ENCODE measurements at regions not wholly inside any gene's neighbourhood (a gene's known extent, or its start where the extent isn't known, plus 50 kb on each side); places are given as distances from the start of the nearest gene placed in this dataset.

DNA sequence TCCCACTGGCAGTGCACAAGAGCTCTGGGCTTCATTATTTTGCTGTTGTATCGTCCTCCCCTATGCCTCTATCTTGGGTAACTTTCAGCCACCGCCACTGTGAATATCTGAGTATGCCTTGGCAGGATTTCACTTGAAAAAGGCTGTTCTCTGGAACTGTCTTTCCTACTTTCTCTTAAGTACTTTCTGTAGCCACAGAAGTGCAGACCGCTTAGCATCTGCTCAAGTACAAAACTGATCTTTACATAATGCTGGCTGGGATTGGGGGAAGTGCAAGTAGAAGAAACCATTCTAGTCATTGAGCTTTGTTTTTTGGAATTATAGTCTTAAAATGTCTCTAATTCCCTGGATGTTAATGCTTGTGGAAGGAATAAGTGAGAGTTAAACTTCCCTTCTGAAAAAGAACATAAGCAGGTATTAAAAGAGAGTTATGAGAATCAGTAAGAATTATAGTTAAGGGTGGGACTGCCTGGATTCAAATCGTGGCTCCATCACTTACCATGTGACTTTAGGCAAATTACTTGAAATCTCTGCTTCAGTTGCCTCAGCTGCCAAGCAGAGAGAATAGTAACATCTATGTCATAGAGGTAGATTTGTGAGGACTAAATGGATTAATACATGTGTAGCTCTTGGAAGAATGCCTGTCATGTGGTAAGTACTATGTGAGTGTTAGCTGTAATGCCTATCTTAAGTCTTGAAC is 77.5 kb downstream of the MID1IP1 start:
- Mint-ChIP-seq H3K36me3 (ENCODE audit: insufficient read depth) (no peaks in the 10 kb centered on the region), H3K4me1 (ENCODE audit: low read depth in 2 of 2) (peaks cover 7 to 8% of the 10 kb centered on the region in 2 donors), H3K27ac (no peak overlapping the region), H3K9me3 (no peaks in the 10 kb centered on the region), H3K4me3 (no peak overlapping the region), H3K27me3 (no peaks in the 10 kb centered on the region)
- no peak for ATAC-seq (replicated peaks)
- no peak for DNase-seq

DNA sequence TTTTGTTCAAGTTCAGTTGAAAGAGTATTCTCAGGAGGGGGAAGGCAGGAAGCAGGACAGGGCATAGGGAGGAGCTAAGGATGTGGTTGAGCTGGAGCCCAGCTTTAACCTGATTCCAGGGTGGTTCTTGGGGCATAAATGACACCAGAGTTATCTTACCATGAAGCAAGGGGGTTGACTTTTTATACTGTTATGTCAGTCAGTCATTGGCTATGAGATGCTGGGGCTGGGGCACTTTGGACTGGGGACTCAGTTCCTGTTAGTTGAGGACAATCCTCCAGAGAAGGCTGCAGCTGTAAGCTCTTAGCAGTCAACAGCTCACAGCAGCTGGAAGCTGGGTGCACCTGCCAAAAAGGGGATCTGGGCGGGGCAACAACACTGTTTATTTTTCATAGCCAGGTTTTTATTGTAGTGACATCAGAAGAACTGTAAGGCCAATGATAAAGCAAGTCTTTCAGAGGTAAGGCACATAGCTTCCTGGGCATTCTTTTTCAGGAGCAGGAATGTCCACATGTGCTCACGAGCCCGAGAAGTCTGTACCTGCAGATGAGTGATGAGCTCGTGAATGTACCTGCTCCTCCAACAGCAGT is 78.5 kb downstream of the MID1IP1 start:
- no peak for DNase-seq
- no peak overlapping the region for H3K27ac Mint-ChIP-seq
- peak; percentile 40 for ATAC-seq (replicated peaks)
- H3K9me3 Mint-ChIP-seq = no peaks in the 10 kb centered on the region
- no peaks in the 10 kb centered on the region for H3K27me3 Mint-ChIP-seq
- peaks cover 7 to 8% of the 10 kb centered on the region in 2 donors for H3K4me1 Mint-ChIP-seq (ENCODE audit: low read depth in 2 of 2)
- peak overlapping the region in 1 of 2 donors; percentile 21 for H3K4me3 Mint-ChIP-seq
- H3K36me3 Mint-ChIP-seq (ENCODE audit: insufficient read depth) = no peaks in the 10 kb centered on the region

DNA sequence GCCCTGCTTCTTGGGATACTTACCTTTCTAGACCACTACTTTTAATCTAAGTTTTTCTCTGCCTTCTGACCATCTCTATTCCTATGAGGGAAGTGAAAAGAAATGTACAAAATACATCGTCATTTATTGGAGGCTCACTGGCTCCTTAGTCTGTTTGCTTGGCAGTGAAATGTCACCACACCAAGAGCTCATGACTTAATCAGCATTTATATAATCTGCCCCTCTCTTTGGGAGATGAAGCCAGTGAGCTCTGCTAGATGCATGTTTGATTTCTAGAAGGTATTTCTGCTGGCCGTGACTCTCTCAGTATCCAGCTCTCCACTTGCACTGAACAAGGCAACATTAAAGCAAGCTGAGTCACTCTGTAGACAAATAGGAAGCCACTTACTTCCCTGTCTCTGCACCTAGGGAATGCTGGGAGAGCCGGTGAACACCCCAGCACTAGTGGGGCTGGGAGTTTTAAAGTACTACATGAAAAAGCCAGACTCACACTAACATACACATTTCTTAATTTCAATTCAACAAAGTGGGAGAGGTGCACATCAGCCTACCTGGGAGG is 79.1 kb downstream of the MID1IP1 start:
- Mint-ChIP-seq H3K9me3 (no peaks in the 10 kb centered on the region), H3K27me3 (no peaks in the 10 kb centered on the region), H3K27ac (no peak overlapping the region), H3K36me3 (ENCODE audit: insufficient read depth) (no peaks in the 10 kb centered on the region), H3K4me1 (ENCODE audit: low read depth in 2 of 2) (peaks cover 7 to 8% of the 10 kb centered on the region in 2 donors), H3K4me3 (no peak overlapping the region)
- ATAC-seq (replicated peaks) = no peak
- DNase-seq = no peak

DNA sequence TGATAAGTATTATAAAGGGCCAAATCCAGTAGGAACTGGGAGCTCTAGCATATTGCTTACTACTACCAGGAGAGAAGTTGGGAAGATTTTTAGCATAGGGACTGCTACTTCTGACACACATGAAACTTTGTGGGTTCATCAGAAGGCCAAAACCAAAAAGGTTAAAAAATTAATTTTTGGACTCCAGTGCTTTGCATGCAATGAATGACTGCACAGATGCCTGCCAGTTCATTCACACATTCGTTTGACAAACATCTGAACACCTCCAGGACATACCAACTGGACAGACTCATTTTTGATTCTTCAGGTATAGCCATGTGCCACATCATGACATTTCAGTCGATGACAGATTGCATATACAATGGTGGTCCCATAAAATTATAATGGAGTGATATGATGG is 79.8 kb downstream of the MID1IP1 start:
- ATAC-seq (replicated peaks) (no peak), DNase-seq (no peak)
- no peaks in the 10 kb centered on the region for H3K36me3 Mint-ChIP-seq (ENCODE audit: insufficient read depth)
- no peak overlapping the region for H3K27ac Mint-ChIP-seq
- no peaks in the 10 kb centered on the region for H3K9me3 Mint-ChIP-seq
- peaks cover 7 to 8% of the 10 kb centered on the region in 2 donors for H3K4me1 Mint-ChIP-seq (ENCODE audit: low read depth in 2 of 2)
- no peaks in the 10 kb centered on the region for H3K27me3 Mint-ChIP-seq
- H3K4me3 Mint-ChIP-seq = no peak overlapping the region

DNA sequence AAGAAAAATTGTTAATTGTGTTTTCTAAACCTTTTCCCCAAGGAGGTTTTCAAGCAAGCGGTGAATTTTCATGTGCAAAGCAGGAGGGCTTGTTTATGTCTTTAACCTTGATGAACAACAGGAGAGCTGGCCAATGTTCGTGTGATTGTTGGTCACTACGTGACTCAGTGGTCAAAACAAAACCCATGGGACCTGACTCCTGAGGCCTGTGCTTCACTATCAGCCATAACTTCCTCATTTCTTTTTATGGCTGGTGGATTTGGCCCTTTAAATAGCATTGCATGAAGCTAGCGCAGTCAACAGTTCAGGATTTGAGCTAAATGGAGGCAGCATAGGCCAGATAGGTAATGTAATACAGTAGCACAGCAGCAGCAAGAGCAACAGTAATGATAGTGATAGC is 80.5 kb downstream of the MID1IP1 start:
- Mint-ChIP-seq H3K4me1 (ENCODE audit: low read depth in 2 of 2) (peaks cover 7 to 8% of the 10 kb centered on the region in 2 donors), H3K36me3 (ENCODE audit: insufficient read depth) (no peaks in the 10 kb centered on the region), H3K27ac (no peak overlapping the region), H3K27me3 (no peaks in the 10 kb centered on the region), H3K4me3 (no peak overlapping the region), H3K9me3 (no peaks in the 10 kb centered on the region)
- ATAC-seq (replicated peaks) = no peak
- no peak for DNase-seq

DNA sequence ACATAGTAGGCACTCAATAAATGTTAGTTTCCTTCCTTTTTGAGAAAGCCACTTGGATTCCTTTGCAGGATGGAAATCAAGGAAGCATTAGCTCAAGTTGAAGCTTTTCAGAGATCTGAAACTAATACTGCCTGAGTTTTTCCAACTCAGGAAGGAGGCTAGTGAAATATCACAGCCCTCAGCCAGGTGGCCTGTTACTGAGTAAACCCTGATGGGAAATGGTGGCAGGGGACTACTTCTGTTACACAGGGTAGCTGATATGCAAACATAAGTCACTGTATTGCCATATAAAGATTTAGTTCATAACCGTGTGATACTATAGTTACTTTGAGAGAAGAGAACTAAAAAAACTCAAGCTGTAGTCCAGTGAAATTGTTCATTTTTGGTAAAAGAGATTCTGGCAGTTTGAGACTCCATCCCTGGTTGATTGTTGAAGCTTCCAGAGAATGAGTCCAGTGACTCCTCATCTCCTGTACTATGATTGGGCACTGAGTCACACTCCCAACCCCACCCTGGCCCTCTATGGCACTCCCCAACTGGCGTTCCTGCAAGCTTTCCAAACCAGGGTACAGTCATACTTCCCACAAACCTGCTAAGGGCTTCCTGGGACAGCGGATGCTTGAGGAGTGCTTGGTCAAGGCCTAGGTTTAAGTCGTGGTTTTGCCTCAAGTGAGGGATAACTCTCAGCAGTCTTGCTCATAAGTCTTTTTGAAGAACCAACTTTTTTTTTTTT is 81.8 kb downstream of the MID1IP1 start:
- no peaks in the 10 kb centered on the region for H3K27me3 Mint-ChIP-seq
- no peaks in the 10 kb centered on the region for H3K9me3 Mint-ChIP-seq
- DNase-seq (no peak), ATAC-seq (replicated peaks) (no peak)
- H3K4me1 Mint-ChIP-seq (ENCODE audit: low read depth in 2 of 2) = peaks cover 7 to 8% of the 10 kb centered on the region in 2 donors
- H3K4me3 Mint-ChIP-seq = no peak overlapping the region
- H3K27ac Mint-ChIP-seq = no peak overlapping the region
- no peaks in the 10 kb centered on the region for H3K36me3 Mint-ChIP-seq (ENCODE audit: insufficient read depth)

GRCh38 chrX:38886112-38886511 is 84.9 kb downstream of the MID1IP1 start:
- Mint-ChIP-seq H3K4me3 (no peak overlapping the region), H3K27ac (no peak overlapping the region), H3K36me3 (ENCODE audit: insufficient read depth) (no peaks in the 10 kb centered on the region), H3K4me1 (ENCODE audit: low read depth in 2 of 2) (no peaks in the 10 kb centered on the region), H3K27me3 (no peaks in the 10 kb centered on the region), H3K9me3 (no peaks in the 10 kb centered on the region)
- no peak for DNase-seq
- ATAC-seq (replicated peaks) = no peak

GRCh38 chrX:38887222-38887621 is 86.0 kb downstream of the MID1IP1 start:
- no peaks in the 10 kb centered on the region for H3K4me1 Mint-ChIP-seq (ENCODE audit: low read depth in 2 of 2)
- no peaks in the 10 kb centered on the region for H3K27me3 Mint-ChIP-seq
- ATAC-seq (replicated peaks) = no peak
- no peaks in the 10 kb centered on the region for H3K36me3 Mint-ChIP-seq (ENCODE audit: insufficient read depth)
- no peak for DNase-seq
- no peak overlapping the region for H3K27ac Mint-ChIP-seq
- no peaks in the 10 kb centered on the region for H3K9me3 Mint-ChIP-seq
- no peak overlapping the region for H3K4me3 Mint-ChIP-seq

DNA sequence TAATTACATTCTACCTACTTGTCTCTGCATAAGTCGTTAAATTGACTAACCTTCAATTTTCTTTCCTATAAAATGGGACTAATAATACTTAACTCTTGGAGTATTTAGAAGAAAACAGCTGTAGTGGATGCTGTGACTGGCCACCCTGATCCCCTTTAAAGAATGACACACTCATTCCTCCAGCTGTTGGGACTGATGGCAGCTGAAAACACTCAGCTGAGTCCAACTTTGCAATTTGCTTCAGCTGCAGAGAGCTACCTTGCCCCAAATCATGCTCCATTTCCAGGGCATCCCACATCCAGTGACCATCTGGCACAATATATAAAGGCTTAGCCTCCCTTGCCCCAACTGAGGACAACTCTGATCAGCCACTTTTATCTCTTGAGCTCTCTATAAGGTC is 89.1 kb downstream of the MID1IP1 start:
- ATAC-seq (replicated peaks) = no peak
- Mint-ChIP-seq H3K9me3 (no peaks in the 10 kb centered on the region), H3K4me1 (ENCODE audit: low read depth in 2 of 2) (no peaks in the 10 kb centered on the region)

DNA sequence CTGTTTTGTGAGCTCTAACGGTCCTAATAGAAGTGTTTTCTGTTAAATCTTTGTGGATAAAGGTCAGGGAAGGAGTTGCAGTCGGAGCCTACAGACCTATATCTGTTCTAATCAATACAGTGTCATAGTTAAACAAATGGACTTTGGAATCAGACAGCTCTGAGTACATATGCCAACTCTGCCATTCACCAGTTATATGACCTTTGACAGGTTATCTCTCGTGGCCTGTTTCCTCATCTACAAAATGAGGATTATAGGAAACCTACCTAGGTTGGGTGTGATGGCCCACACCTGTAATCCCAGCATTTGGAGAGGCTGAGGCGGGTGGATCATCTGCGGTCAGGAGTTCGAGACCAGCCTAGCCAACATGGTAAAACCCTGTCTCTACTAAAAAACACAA is 89.7 kb downstream of the MID1IP1 start:
- Mint-ChIP-seq H3K36me3 (ENCODE audit: insufficient read depth) (no peaks in the 10 kb centered on the region), H3K4me1 (ENCODE audit: low read depth in 2 of 2) (no peaks in the 10 kb centered on the region), H3K27ac (no peak overlapping the region), H3K9me3 (no peaks in the 10 kb centered on the region), H3K4me3 (no peak overlapping the region), H3K27me3 (no peaks in the 10 kb centered on the region)
- ATAC-seq (replicated peaks) (no peak), DNase-seq (no peak)

More for the DNA sequence above, 89.1 kb downstream of the MID1IP1 start:
- Mint-ChIP-seq H3K36me3 (ENCODE audit: insufficient read depth) (no peaks in the 10 kb centered on the region), H3K4me3 (no peak overlapping the region), H3K27ac (no peak overlapping the region), H3K27me3 (no peaks in the 10 kb centered on the region)
- no peak for DNase-seq

DNA sequence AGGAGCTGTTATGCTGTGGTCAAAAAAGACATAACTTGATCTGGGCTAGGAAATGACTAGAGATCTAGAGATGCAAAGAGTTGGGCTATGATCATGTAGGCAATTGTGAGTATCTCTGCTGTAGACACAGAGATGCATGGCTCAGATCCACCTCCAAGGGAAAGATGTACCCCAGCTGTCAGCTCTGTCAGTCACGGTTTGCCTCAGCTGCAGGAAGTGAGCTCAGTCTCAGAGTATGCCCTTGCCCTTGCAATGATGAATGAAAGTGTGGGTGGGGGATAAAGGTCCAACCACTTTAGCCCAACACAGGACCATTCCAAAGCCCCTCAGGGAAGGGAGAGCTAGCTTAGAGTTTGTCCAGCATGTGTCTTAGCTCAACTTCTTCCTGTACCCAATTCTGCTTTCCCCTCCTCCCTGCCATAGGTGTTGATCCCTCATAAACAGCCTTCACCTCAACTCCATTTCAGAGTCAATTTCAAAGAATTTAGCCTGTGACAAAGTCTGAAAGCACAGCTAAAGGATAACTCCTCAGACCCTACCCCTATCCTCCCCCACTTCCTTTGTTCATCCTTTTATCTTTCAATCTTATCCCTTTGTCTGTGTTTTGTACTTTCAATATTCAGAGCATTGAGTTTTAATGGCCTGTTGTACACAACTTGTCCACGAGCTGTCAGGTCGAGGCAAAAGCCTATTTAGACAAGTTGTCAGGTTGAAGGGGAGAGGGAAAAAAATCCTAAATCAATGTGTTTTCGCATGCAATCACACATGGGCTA is 90.6 kb downstream of the MID1IP1 start:
- DNase-seq = no peak
- Mint-ChIP-seq H3K4me1 (ENCODE audit: low read depth in 2 of 2) (no peaks in the 10 kb centered on the region), H3K9me3 (no peaks in the 10 kb centered on the region), H3K36me3 (ENCODE audit: insufficient read depth) (no peaks in the 10 kb centered on the region), H3K4me3 (no peak overlapping the region), H3K27ac (no peak overlapping the region), H3K27me3 (no peaks in the 10 kb centered on the region)
- no peak for ATAC-seq (replicated peaks)

- H3K4me3 Mint-ChIP-seq = no peak overlapping the region
- DNase-seq (no peak), ATAC-seq (replicated peaks) (no peak)
Measured at GRCh38 chrX:38893441-38893840, 92.2 kb downstream of the MID1IP1 start.

DNA sequence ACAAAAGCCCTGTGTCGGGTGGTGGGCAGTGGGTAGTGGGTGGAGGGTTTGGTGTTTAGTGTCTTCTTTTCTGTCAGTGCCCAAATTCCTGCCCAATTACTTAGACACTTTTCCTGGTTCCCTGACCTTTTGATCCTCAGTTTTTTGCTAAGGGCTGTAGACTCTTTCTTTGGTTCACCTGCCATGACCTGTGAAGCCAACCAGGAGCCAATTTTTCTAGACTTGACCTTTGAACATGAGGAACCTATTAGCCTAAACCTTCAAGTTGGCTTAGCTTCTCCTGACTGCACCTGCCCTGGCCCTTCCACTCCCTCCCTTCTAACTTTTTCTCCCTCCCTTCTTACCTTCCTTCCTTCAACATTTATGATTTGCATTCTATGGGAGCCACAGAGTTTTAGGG is 94.5 kb downstream of the MID1IP1 start:
- Mint-ChIP-seq H3K9me3 (no peaks in the 10 kb centered on the region), H3K27ac (no peak overlapping the region), H3K4me3 (no peak overlapping the region), H3K4me1 (ENCODE audit: low read depth in 2 of 2) (no peaks in the 10 kb centered on the region), H3K27me3 (no peaks in the 10 kb centered on the region), H3K36me3 (ENCODE audit: insufficient read depth) (no peaks in the 10 kb centered on the region)
- DNase-seq (no peak), ATAC-seq (replicated peaks) (no peak)

More at GRCh38 chrX:38893441-38893840, 92.2 kb downstream of the MID1IP1 start:
- no peaks in the 10 kb centered on the region for H3K9me3 Mint-ChIP-seq
- no peaks in the 10 kb centered on the region for H3K27me3 Mint-ChIP-seq
- H3K27ac Mint-ChIP-seq = no peak overlapping the region
- no peaks in the 10 kb centered on the region for H3K4me1 Mint-ChIP-seq (ENCODE audit: low read depth in 2 of 2)
- no peaks in the 10 kb centered on the region for H3K36me3 Mint-ChIP-seq (ENCODE audit: insufficient read depth)
